ENCODE measurements at regions not wholly inside any gene's neighbourhood (a gene's known extent, or its start where the extent isn't known, plus 50 kb on each side); places are given as distances from the start of the nearest gene placed in this dataset.

GRCh38 chr4:159422626-159423025, 319.7 kb downstream of the RAPGEF2 start:
- no peaks in the 10 kb centered on the region for H3K36me3 ChIP-seq (ENCODE audit: insufficient read depth in 1 of 2, low read depth in 1 of 2)
- no peak overlapping the region for H3K27ac ChIP-seq
- DNase-seq (no peak), ATAC-seq (no peak)
- H3K4me1 ChIP-seq, result no peaks in the 10 kb centered on the region
- H3K27me3 ChIP-seq (ENCODE audit: insufficient read depth in 3 of 3, low read length in 2 of 3), result no peaks in the 10 kb centered on the region
- intact Hi-C loops (cut with DNase I), result no loop called here
- no peak for TF ChIP-seq CTCF (IDR thresholded peaks at IDR 0.05)
- no peak overlapping the region for H3K4me3 ChIP-seq
- 95 to 100% (median 96%) methylated on average over 1 of the region's 1 CpG for WGBS, 3 donors
- peaks cover 14% of the 10 kb centered on the region for H3K9me3 ChIP-seq

- Histone ChIP-seq H3K36me3 (ENCODE audit: insufficient read depth in 1 of 2, low read depth in 1 of 2) (no peaks in the 10 kb centered on the region), H3K9me3 (no peaks in the 10 kb centered on the region), H3K4me3 (no peak overlapping the region), H3K27me3 (ENCODE audit: insufficient read depth in 3 of 3, low read length in 2 of 3) (no peaks in the 10 kb centered on the region), H3K4me1 (peaks cover 13% of the 10 kb centered on the region), H3K27ac (no peak overlapping the region)
- DNase-seq (no peak), ATAC-seq (no peak)
- TF ChIP-seq CTCF (IDR thresholded peaks at IDR 0.05), result no peak
- WGBS, 3 donors, result 56 to 74% (median 64%) methylated on average over 4 of the region's 4 CpGs
- intact Hi-C loops (cut with DNase I), result no loop called here
These were observed 322.9 kb downstream of the RAPGEF2 start for GRCh38 chr4:159425737-159426305.

GRCh38 chr4:159428293-159428692, 325.4 kb downstream of the RAPGEF2 start:
- intact Hi-C loops (cut with DNase I), result no loop called here
- Histone ChIP-seq H3K27me3 (ENCODE audit: insufficient read depth in 3 of 3, low read length in 2 of 3) (no peaks in the 10 kb centered on the region), H3K4me1 (peaks cover 13% of the 10 kb centered on the region), H3K27ac (no peak overlapping the region), H3K4me3 (no peak overlapping the region), H3K36me3 (ENCODE audit: insufficient read depth in 1 of 2, low read depth in 1 of 2) (no peaks in the 10 kb centered on the region), H3K9me3 (no peaks in the 10 kb centered on the region)
- WGBS, 3 donors, result 94 to 96% (median 95%) methylated on average over 5 of the region's 5 CpGs
- TF ChIP-seq CTCF (IDR thresholded peaks at IDR 0.05), result no peak
- ATAC-seq, result no peak
- no peak for DNase-seq

- ATAC-seq (peak in 3 of 4 donors; percentile 30 to 73 (median 56)), DNase-seq (no peak)
- Histone ChIP-seq H3K4me3 (peak overlapping the region; percentile 41), H3K4me1 (peaks cover 13% of the 10 kb centered on the region), H3K36me3 (ENCODE audit: insufficient read depth in 1 of 2, low read depth in 1 of 2) (no peaks in the 10 kb centered on the region), H3K27ac (no peak overlapping the region), H3K27me3 (ENCODE audit: insufficient read depth in 3 of 3, low read length in 2 of 3) (no peaks in the 10 kb centered on the region), H3K9me3 (no peaks in the 10 kb centered on the region)
- 7 to 24% (median 11%) methylated on average over 6 of the region's 6 CpGs for WGBS, 3 donors
- intact Hi-C loops (cut with DNase I), result no loop called here
- no peak for TF ChIP-seq CTCF (IDR thresholded peaks at IDR 0.05)
These were observed 326.3 kb downstream of the RAPGEF2 start for GRCh38 chr4:159428975-159429692.

- intact Hi-C loops (cut with DNase I), result no loop called here
- H3K27ac ChIP-seq, result no peak overlapping the region
- no peaks in the 10 kb centered on the region for H3K9me3 ChIP-seq
- no peak for ATAC-seq
- no peak for DNase-seq
- H3K4me1 ChIP-seq, result peaks cover 13% of the 10 kb centered on the region
- H3K4me3 ChIP-seq, result no peak overlapping the region
- WGBS, 3 donors, result 50 to 61% (median 54%) methylated on average over 3 of the region's 3 CpGs
- H3K27me3 ChIP-seq (ENCODE audit: insufficient read depth in 3 of 3, low read length in 2 of 3), result no peaks in the 10 kb centered on the region
- no peak for TF ChIP-seq CTCF (IDR thresholded peaks at IDR 0.05)
- H3K36me3 ChIP-seq (ENCODE audit: insufficient read depth in 1 of 2, low read depth in 1 of 2), result no peaks in the 10 kb centered on the region
These were observed 326.8 kb downstream of the RAPGEF2 start for GRCh38 chr4:159429693-159430035.
